HEK293 (cell line): ENCODE measurements at regions not wholly inside any gene's neighbourhood (a gene's known extent, or its start where the extent isn't known, plus 50 kb on each side); places are given as distances from the start of the nearest gene placed in this dataset.

ENCODE experiments used
- CTCF ChIP-seq: fragments of 450-650 bp; formaldehyde crosslinking; IDR thresholded peaks from 2 replicates; pipeline ENCODE4 v1.5.1; 2016; ENCODE audit warnings: missing biosample characterization, missing genetic modification characterization
- OVOL3 ChIP-seq: fragments of 450-650 bp; formaldehyde crosslinking; IDR thresholded peaks from 2 replicates; pipeline ENCODE4 v1.5.1; 2016; ENCODE audit warnings: missing biosample characterization, missing genetic modification characterization
- YY1 ChIP-seq: fragments of 450-650 bp; formaldehyde crosslinking; IDR thresholded peaks from 2 replicates; pipeline ENCODE4 v1.5.1; 2018; ENCODE audit warnings: missing biosample characterization, missing genetic modification characterization
- ZNF114 ChIP-seq: fragments of 450-650 bp; formaldehyde crosslinking; IDR thresholded peaks from 2 replicates; pipeline ENCODE4 v1.5.0; 2017; ENCODE audit warnings: missing biosample characterization, missing genetic modification characterization
- ZNF529 ChIP-seq: fragments of 450-650 bp; formaldehyde crosslinking; IDR thresholded peaks from 2 replicates; pipeline ENCODE4 v1.5.1; 2017; ENCODE audit warnings: missing genetic modification characterization, missing biosample characterization; ENCODE audit not compliant: insufficient replicate concordance
- ZNF623 ChIP-seq: fragments of 450-650 bp; formaldehyde crosslinking; IDR thresholded peaks from 2 replicates; pipeline ENCODE4 v1.5.1; 2016; ENCODE audit warnings: missing biosample characterization, missing genetic modification characterization
- ZNF645 ChIP-seq: fragments of 450-650 bp; formaldehyde crosslinking; IDR thresholded peaks from 2 replicates; pipeline ENCODE4; 2016; ENCODE audit warnings: missing biosample characterization, missing genetic modification characterization
- ZNF707 ChIP-seq: fragments of 450-650 bp; formaldehyde crosslinking; IDR thresholded peaks from 2 replicates; pipeline ENCODE4 v1.5.1; 2016; ENCODE audit warnings: missing biosample characterization, missing genetic modification characterization
- TF ChIP-seq, protein P1 (sequence below): fragments of 450-650 bp; formaldehyde crosslinking; IDR thresholded peaks from 2 replicates; pipeline ENCODE4 v1.5.1; 2016; ENCODE audit warnings: missing biosample characterization, missing genetic modification characterization, borderline replicate concordance

DNA sequence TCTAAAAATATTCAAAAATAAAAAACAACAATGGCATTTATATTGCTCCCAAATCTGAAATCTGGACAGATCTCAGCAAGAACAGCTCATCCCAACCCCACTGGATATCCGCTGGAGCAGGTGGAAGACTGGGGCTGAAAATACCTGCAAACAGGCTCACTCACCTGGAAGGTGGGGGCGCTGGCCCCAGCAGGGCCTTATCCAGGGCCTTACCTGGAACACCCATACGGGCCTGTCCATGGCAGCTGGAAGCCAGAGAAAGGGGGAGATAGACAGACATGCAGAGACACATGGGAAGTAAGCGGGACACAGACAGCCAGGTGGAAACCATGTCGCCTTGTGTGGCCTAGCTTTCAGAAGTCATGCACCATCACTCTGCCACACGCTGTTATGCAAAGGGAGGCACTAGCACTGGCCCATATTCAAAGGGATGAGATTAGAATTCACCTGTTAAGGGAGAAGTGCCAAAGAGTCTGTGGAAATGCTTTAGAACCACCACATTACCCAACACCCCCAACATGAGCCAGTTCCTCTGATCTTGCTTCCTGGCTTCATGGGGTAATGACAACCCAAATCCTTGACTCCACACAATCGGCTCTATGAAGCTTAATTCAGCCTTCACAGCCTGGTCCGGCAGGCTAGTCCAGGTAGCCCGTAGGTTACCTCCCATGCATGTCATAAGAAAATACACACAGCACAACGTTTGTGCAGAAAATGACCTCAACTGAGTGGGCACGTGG, 99.0 kb upstream of the CDYL start:
- TF ChIP-seq CTCF (tag by site-specific recombination) (no peak), ZNF529 (tag by site-specific recombination) (no peak), ZNF623 (tag by site-specific recombination) (no peak), YY1 (tag by site-specific recombination) (no peak), ZNF114 (tag by site-specific recombination) (no peak), ZNF645 (tag by site-specific recombination) (no peak), ZNF707 (no peak), OVOL3 (tag by site-specific recombination) (no peak)
- TF ChIP-seq, protein P1, sequence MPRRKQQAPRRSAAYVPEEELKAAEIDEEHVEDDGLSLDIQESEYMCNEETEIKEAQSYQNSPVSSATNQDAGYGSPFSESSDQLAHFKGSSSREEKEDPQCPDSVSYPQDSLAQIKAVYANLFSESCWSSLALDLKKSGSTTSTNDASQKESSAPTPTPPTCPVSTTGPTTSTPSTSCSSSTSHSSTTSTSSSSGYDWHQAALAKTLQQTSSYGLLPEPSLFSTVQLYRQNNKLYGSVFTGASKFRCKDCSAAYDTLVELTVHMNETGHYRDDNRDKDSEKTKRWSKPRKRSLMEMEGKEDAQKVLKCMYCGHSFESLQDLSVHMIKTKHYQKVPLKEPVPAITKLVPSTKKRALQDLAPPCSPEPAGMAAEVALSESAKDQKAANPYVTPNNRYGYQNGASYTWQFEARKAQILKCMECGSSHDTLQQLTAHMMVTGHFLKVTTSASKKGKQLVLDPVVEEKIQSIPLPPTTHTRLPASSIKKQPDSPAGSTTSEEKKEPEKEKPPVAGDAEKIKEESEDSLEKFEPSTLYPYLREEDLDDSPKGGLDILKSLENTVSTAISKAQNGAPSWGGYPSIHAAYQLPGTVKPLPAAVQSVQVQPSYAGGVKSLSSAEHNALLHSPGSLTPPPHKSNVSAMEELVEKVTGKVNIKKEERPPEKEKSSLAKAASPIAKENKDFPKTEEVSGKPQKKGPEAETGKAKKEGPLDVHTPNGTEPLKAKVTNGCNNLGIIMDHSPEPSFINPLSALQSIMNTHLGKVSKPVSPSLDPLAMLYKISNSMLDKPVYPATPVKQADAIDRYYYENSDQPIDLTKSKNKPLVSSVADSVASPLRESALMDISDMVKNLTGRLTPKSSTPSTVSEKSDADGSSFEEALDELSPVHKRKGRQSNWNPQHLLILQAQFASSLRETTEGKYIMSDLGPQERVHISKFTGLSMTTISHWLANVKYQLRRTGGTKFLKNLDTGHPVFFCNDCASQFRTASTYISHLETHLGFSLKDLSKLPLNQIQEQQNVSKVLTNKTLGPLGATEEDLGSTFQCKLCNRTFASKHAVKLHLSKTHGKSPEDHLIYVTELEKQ = no peak
